ENCODE measurements at regions not wholly inside any gene's neighbourhood (a gene's known extent, or its start where the extent isn't known, plus 50 kb on each side); places are given as distances from the start of the nearest gene placed in this dataset.

GRCh38 chr5:135279328-135279727, 119.7 kb downstream of the MACROH2A1 start:
- TF ChIP-seq EZH2 (IDR thresholded peaks at IDR 0.05; ENCODE audit: low read length) (no peak), CTCF (optimal IDR thresholded peaks at IDR 0.05 in 1 of 3, IDR thresholded peaks at IDR 0.05 in 1 of 3, conservative IDR thresholded peaks at IDR 0.05 in 1 of 3; ENCODE audit: extremely low read depth in 1 of 3, insufficient read depth in 2 of 3, low read length in 3 of 3) (no peak)
